Loucy (cell line): ENCODE measurements at regions not wholly inside any gene's neighbourhood (a gene's known extent, or its start where the extent isn't known, plus 50 kb on each side); places are given as distances from the start of the nearest gene placed in this dataset.

Experiments
- H2AFZ ChIP-seq: fragments of 200-600 bp; sonication (generic); 2 replicates; pipeline ENCODE4 v1.6.0; 2016; ENCODE audit warnings: antibody characterized with exemption, mild to moderate bottlenecking, low read length, moderate library complexity
- H3F3A ChIP-seq: fragments of 200-600 bp; 2 replicates; pipeline ENCODE4 v1.6.0; 2016; ENCODE audit warnings: antibody characterized with exemption, low read depth, mild to moderate bottlenecking
- H3K27me3 ChIP-seq: fragments of 200-600 bp; sonication (generic); 2 replicates; pipeline ENCODE4 v1.6.1; 2014; ENCODE audit warnings: low read length, mild to moderate bottlenecking; ENCODE audit not compliant: insufficient read depth, poor library complexity, severe bottlenecking
- H3K36me3 ChIP-seq: fragments of 200-600 bp; sonication (generic); 2 replicates; pipeline ENCODE4 v1.6.1; 2016; ENCODE audit warnings: low read length; ENCODE audit not compliant: insufficient read depth
- H3K4me1 ChIP-seq: fragments of 200-600 bp; sonication (generic); 2 replicates; pipeline ENCODE4 v1.5.1; 2014; ENCODE audit warnings: low read length, mild to moderate bottlenecking; ENCODE audit not compliant: insufficient read depth, poor library complexity, severe bottlenecking
- H3K4me2 ChIP-seq: fragments of 200-600 bp; sonication (generic); 2 replicates; pipeline ENCODE4 v1.6.0; 2014; ENCODE audit warnings: antibody characterized with exemption, low read length, low read depth, mild to moderate bottlenecking; ENCODE audit not compliant: poor library complexity, severe bottlenecking
- H3K4me3 ChIP-seq: fragments of 200-600 bp; sonication (generic); 2 replicates; pipeline ENCODE4 v1.5.1; 2014; ENCODE audit warnings: low read length, mild to moderate bottlenecking, mixed read lengths; ENCODE audit not compliant: poor library complexity, severe bottlenecking
- H3K79me2 ChIP-seq: fragments of 200-600 bp; sonication (generic); 2 replicates; pipeline ENCODE4 v1.6.1; 2014; ENCODE audit warnings: low read length; ENCODE audit not compliant: insufficient read depth
- H3K9ac ChIP-seq: fragments of 200-600 bp; sonication (generic); 2 replicates; pipeline ENCODE4 v1.6.0; 2014; ENCODE audit warnings: mild to moderate bottlenecking, low read depth, low read length, moderate library complexity; ENCODE audit not compliant: poor library complexity, severe bottlenecking
- H3K9me2 ChIP-seq: fragments of 200-600 bp; sonication (generic); replicated peaks from 2 replicates; pipeline ENCODE4 v1.6.1; 2016; ENCODE audit warnings: low read depth, low read length, mixed read lengths
- H3K9me3 ChIP-seq: fragments of 200-600 bp; sonication (generic); 2 replicates; pipeline ENCODE4 v1.6.1; 2014; ENCODE audit warnings: mild to moderate bottlenecking, antibody characterized with exemption, low read length, low read depth; ENCODE audit not compliant: insufficient read depth
- H4K20me1 ChIP-seq: fragments of 200-600 bp; sonication (generic); 2 replicates; pipeline ENCODE4 v1.6.0; 2014; ENCODE audit warnings: antibody characterized with exemption, low read length, mild to moderate bottlenecking; ENCODE audit not compliant: insufficient read depth, poor library complexity, severe bottlenecking
- CTCF ChIP-seq: fragments of 200-600 bp; sonication (generic); conservative IDR thresholded peaks from 2 replicates; pipeline ENCODE4 v1.5.1; 2014; ENCODE audit warnings: mild to moderate bottlenecking, antibody characterized with exemption, low read length
- EZH2phosphoT487 ChIP-seq: fragments of 200-600 bp; IDR thresholded peaks from 2 replicates; pipeline ENCODE4 v1.6.1; 2018; ENCODE audit warnings: antibody characterized with exemption, mild to moderate bottlenecking, moderate library complexity, borderline replicate concordance

DNA sequence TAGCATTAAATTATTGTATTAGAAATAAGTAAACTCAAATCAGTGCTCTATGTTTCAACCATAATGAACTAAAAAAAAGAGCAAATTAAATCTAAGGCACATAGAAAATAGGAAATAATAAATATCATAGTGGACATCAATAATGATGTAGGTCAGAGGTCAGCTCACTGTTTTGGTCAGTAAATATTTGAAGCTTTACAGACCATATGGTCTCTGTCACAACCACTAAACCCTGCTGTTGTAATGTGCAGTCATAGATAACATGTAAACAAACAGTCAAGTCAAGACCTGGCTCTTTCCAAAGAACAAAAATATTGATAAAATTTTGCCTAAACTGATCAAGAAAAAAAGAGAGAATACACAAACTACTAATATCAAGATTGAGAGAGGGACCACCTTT lies 615.0 kb downstream of the SH2D4B start:
- no peaks in the 10 kb centered on the region for H3K9me2 ChIP-seq
- no peaks in the 10 kb centered on the region for H3K79me2 ChIP-seq
- H3F3A ChIP-seq, result no peaks in the 10 kb centered on the region
- H2AFZ ChIP-seq, result no peak overlapping the region
- no peaks in the 10 kb centered on the region for H4K20me1 ChIP-seq
- H3K4me3 ChIP-seq, result no peak overlapping the region
- no peaks in the 10 kb centered on the region for H3K4me1 ChIP-seq
- H3K9ac ChIP-seq, result no peak overlapping the region
- no peaks in the 10 kb centered on the region for H3K27me3 ChIP-seq
- no peaks in the 10 kb centered on the region for H3K9me3 ChIP-seq
- TF ChIP-seq CTCF, result no peak
- no peak for TF ChIP-seq EZH2phosphoT487
- no peaks in the 10 kb centered on the region for H3K36me3 ChIP-seq
- no peak overlapping the region for H3K4me2 ChIP-seq

DNA sequence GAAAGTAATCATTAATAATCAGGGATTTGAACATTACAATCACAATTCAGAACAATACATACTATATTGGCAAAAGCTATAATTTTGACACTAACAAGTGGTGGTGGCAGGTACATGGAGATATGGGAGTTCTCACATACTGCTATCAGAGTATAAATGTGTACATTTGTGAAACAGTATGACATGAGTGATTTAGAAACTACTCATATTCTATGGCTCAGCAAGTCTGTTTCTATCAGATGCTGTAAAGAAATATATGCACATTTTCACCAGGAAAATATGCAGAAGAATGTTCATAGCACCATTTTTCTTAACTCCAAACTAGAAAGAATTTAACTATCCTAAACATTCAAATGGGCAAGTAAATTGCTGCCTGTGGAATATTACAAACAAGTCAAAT lies 620.0 kb downstream of the SH2D4B start:
- Histone ChIP-seq H3K9ac (no peak overlapping the region), H3K9me2 (no peaks in the 10 kb centered on the region), H4K20me1 (no peaks in the 10 kb centered on the region), H3K36me3 (no peaks in the 10 kb centered on the region), H3K4me1 (no peaks in the 10 kb centered on the region), H3K4me3 (no peak overlapping the region), H3K27me3 (no peaks in the 10 kb centered on the region), H2AFZ (no peak overlapping the region), H3F3A (no peaks in the 10 kb centered on the region), H3K4me2 (no peak overlapping the region), H3K79me2 (no peaks in the 10 kb centered on the region), H3K9me3 (no peaks in the 10 kb centered on the region)
- TF ChIP-seq EZH2phosphoT487, result no peak
- TF ChIP-seq CTCF, result no peak

GRCh38 chr10:81177651-81178244 lies 640.0 kb downstream of the SH2D4B start:
- H4K20me1 ChIP-seq, result no peaks in the 10 kb centered on the region
- H2AFZ ChIP-seq, result no peak overlapping the region
- H3K4me2 ChIP-seq, result no peak overlapping the region
- TF ChIP-seq CTCF, result no peak
- no peak for TF ChIP-seq EZH2phosphoT487
- no peaks in the 10 kb centered on the region for H3K36me3 ChIP-seq
- no peaks in the 10 kb centered on the region for H3K9me2 ChIP-seq
- H3K79me2 ChIP-seq, result no peaks in the 10 kb centered on the region
- peak overlapping the region; percentile 17 for H3K9ac ChIP-seq
- 0 out of 2 replicates have a peak, but pooled peaks cover 6% of the 10 kb centered on the region for H3K9me3 ChIP-seq
- no peak overlapping the region for H3K4me3 ChIP-seq
- peaks cover 7% of the 10 kb centered on the region for H3K4me1 ChIP-seq
- H3F3A ChIP-seq, result no peaks in the 10 kb centered on the region
- H3K27me3 ChIP-seq, result no peaks in the 10 kb centered on the region
